ENCODE measurements at regions not wholly inside any gene's neighbourhood (a gene's known extent, or its start where the extent isn't known, plus 50 kb on each side); places are given as distances from the start of the nearest gene placed in this dataset.

DNA sequence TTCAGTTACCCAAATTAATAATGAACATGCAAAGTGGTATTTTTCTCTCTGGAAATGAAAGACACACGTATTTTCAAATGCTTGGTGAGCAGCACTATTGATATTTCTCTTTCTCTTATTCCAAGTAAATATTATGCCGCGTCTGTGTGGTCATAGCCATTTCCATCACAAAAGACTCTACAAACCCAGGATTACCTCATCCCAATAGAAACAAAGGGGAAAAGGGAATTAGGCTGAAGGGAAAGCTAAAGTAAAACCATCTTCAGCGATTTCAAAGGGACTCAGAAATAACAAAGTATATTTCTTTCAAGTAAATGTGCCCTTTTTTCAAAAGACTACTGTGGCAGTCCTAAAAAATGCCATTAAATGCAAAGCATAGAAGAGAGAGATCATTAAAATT, 62.0 kb upstream of the FST start:
- TF ChIP-seq, protein P1, sequence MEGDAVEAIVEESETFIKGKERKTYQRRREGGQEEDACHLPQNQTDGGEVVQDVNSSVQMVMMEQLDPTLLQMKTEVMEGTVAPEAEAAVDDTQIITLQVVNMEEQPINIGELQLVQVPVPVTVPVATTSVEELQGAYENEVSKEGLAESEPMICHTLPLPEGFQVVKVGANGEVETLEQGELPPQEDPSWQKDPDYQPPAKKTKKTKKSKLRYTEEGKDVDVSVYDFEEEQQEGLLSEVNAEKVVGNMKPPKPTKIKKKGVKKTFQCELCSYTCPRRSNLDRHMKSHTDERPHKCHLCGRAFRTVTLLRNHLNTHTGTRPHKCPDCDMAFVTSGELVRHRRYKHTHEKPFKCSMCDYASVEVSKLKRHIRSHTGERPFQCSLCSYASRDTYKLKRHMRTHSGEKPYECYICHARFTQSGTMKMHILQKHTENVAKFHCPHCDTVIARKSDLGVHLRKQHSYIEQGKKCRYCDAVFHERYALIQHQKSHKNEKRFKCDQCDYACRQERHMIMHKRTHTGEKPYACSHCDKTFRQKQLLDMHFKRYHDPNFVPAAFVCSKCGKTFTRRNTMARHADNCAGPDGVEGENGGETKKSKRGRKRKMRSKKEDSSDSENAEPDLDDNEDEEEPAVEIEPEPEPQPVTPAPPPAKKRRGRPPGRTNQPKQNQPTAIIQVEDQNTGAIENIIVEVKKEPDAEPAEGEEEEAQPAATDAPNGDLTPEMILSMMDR (IDR thresholded peaks at IDR 0.05) = no peak
- peak overlapping the region in 1 of 2 donors; percentile 11 for H3K27ac ChIP-seq
- intact Hi-C loops (cut with DNase I; ENCODE audit: low total_unique reads) = no loop called here
- no peak overlapping the region for H3K4me3 ChIP-seq
- H3K9me3 ChIP-seq = no peaks in the 10 kb centered on the region
- H3K4me1 ChIP-seq = no peaks in the 10 kb centered on the region
- no peaks in the 10 kb centered on the region for H3K27me3 ChIP-seq
- H3K36me3 ChIP-seq = no peaks in the 10 kb centered on the region
- no peak for DNase-seq

DNA sequence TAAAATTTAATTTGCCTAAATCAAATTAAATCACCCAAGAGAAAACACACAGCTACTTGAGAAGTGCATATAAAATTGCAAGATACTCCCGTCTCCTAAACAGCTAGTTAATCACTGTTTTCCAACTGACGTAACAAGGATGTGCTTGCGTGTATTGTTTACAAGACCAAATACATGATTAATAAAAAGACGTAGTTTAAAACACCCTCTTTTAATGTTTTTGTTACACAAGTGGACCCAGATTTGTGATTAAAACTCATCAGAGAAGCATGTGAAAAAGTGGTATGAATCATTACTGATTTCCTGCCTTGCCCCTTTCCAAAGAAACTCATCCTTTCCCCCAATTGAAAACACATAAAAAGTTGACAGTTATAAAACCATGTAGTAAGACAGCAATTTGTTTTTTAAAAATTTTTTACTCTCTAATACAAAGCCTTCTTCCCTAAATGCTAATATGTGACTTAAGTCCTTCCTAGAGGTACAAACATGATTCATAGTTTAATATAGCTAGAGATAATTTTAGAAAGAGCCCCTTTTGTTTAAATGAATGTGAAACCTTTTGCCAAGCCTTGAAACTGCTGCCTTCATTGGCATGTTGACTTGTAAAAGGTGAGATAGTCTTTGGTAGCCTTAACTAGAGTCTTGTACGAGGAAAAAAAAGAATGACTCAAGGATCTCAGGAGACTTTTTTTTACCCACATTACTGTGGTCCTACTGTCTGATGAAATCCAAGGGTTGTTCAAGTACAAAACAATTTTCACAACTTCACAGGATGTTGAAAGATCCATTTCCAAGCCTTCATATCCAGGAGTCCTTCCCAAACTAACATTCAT, 61.4 kb upstream of the FST start:
- TF ChIP-seq, protein P1 (IDR thresholded peaks at IDR 0.05) = no peak
- Histone ChIP-seq H3K27me3 (no peaks in the 10 kb centered on the region), H3K36me3 (no peaks in the 10 kb centered on the region), H3K9me3 (no peaks in the 10 kb centered on the region), H3K4me1 (no peaks in the 10 kb centered on the region), H3K4me3 (no peak overlapping the region), H3K27ac (peak overlapping the region in 1 of 2 donors; percentile 11)
- intact Hi-C loops (cut with DNase I; ENCODE audit: low total_unique reads) = no loop called here
- no peak for DNase-seq

DNA sequence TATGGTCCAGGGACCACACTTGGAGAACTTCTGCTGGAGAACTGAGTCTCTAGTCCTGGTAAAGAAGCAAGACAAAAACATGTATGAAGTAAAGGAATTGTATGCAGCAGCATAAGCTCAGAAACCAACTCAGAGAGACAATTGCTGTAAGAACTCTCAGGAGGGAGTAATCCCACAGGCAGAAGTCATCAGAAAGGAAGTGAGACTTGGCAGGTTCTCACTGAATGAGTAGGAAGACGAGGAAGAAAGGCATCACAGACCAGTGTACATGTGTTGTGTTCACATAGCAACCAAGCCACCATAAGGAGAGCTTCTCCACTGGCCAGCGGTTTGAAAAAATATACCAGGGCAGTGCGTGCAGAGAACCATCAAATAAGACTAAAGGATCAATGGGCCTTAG, 57.9 kb upstream of the FST start:
- TF ChIP-seq, protein P1 (IDR thresholded peaks at IDR 0.05) = no peak
- H3K27me3 ChIP-seq = no peaks in the 10 kb centered on the region
- H3K36me3 ChIP-seq = no peaks in the 10 kb centered on the region
- H3K4me3 ChIP-seq = no peak overlapping the region
- H3K9me3 ChIP-seq = no peaks in the 10 kb centered on the region
- no peak overlapping the region for H3K27ac ChIP-seq
- no peaks in the 10 kb centered on the region for H3K4me1 ChIP-seq
- DNase-seq = no peak
- intact Hi-C loops (cut with DNase I; ENCODE audit: low total_unique reads) = no loop called here

DNA sequence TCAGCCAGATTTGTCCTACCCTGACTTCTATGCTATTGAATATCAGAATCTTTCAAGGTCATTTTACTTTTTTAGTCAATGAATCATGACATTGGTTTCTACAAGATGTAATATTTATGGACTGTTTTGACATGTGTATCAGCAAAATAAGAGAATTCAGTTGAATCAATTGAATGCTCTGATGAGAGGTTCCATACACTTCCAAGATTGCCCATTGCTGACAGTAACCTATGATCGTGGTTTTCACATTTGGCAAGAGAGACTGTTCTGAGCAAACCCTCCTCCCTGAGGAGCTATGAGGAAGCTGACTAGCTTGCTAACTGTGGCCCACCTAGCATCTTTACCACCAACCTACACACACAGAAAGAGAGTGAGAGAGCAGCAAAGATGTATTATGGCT, 56.7 kb upstream of the FST start:
- DNase-seq = no peak
- no peak overlapping the region for H3K27ac ChIP-seq
- no peaks in the 10 kb centered on the region for H3K9me3 ChIP-seq
- no peaks in the 10 kb centered on the region for H3K27me3 ChIP-seq
- intact Hi-C loops (cut with DNase I; ENCODE audit: low total_unique reads) = no loop called here
- TF ChIP-seq, protein P1 (IDR thresholded peaks at IDR 0.05) = no peak
- no peak overlapping the region for H3K4me3 ChIP-seq
- no peaks in the 10 kb centered on the region for H3K4me1 ChIP-seq
- H3K36me3 ChIP-seq = no peaks in the 10 kb centered on the region

DNA sequence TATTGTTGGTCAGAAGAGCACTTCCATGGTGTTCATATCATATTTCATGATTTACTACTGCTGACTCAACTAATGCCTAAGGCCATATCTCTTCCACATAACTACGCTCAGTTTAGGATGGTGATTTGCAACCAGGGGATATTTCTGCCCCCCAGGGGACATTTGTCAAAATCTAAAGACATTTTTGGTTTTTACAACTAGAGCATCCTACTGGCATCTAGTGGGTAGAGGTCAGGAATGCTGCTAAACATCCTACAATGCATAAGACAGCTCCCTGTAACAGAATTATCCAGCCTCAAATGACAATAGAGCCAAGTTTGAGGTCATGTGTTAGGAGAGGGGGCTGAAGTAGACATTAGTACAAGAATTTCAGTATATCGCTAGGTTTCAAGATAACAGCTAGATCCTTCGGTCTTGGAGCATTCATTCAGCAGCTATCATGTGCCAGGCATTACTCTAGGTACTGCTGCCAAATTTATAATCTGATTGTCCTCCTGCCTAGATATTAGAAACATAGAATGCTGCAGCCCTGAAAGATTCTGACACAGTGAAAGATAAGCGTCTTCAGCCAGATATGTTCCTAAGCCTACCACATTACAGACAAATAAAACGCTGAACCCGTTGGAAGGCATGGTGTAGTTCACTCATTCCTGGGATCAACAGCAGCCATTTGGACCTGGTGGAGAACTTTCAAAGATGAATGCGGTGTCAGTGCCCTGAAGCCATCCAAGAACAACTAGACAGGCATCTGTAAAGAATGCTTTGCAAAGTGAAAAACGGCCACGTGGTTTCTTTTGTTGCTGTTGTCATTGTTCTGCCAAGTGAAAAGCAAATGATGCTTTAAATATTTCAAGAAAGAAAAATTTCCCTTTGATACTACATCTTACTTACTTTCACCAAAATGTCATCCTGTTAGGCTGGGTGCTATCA, 55.5 kb upstream of the FST start:
- H3K36me3 ChIP-seq = no peaks in the 10 kb centered on the region
- DNase-seq = no peak
- no peaks in the 10 kb centered on the region for H3K4me1 ChIP-seq
- no peak overlapping the region for H3K4me3 ChIP-seq
- TF ChIP-seq, protein P1 (IDR thresholded peaks at IDR 0.05) = no peak
- no peaks in the 10 kb centered on the region for H3K27me3 ChIP-seq
- H3K27ac ChIP-seq = no peak overlapping the region
- intact Hi-C loops (cut with DNase I; ENCODE audit: low total_unique reads) = no loop called here
- H3K9me3 ChIP-seq = no peaks in the 10 kb centered on the region

Data from tibial artery (tissue), 4 donors.